Heart right ventricle (tissue), 16 donors: ENCODE measurements at regions not wholly inside any gene's neighbourhood (a gene's known extent, or its start where the extent isn't known, plus 50 kb on each side); places are given as distances from the start of the nearest gene placed in this dataset.

Source experiments
- ATAC-seq, 8 donors: fragments of 200-7000 bp; cut with Tn5 transposase; one replicate each; pipeline ENCODE4 v1.9.1; 2020; ENCODE audit warnings: mild to moderate bottlenecking in 8 of 8, moderate library complexity in 8 of 8, moderate number of reproducible peaks in 1 of 8
- DNase-seq, 2 donors: peaks; one replicate each; pipeline ENCODE4 v3.0.0-alpha.2; 2020
- H3K27ac ChIP-seq, 10 donors: fragments of 200-600 bp; sonication (generic) in 2 of 10; one replicate each; pipeline versions ENCODE4 v1.5.0 to v1.8.0; 2020 to 2022; ENCODE audit warnings: mild to moderate bottlenecking in 3 of 10
- H3K27me3 ChIP-seq, 7 donors: fragments of 200-600 bp; one replicate each; pipeline ENCODE4 v1.8.0; 2021 to 2022; ENCODE audit warnings: mild to moderate bottlenecking in 2 of 7
- H3K36me3 ChIP-seq, 9 donors: fragments of 200-600 bp; sonication (generic) in 1 of 9; one replicate each; pipeline versions ENCODE4 v1.5.0 to v1.8.0; 2020 to 2022; ENCODE audit warnings: mild to moderate bottlenecking in 2 of 9
- H3K4me1 ChIP-seq, 9 donors: fragments of 200-600 bp; sonication (generic) in 1 of 9; one replicate each; pipeline versions ENCODE4 v1.5.0 to v1.8.0; 2020 to 2022; ENCODE audit warnings: mild to moderate bottlenecking in 4 of 9
- H3K4me3 ChIP-seq, 10 donors: fragments of 200-600 bp; sonication (generic) in 2 of 10; one replicate each; pipeline versions ENCODE4 v1.5.0 to v1.8.0; 2020 to 2022; ENCODE audit warnings: mild to moderate bottlenecking in 7 of 10, moderate library complexity in 2 of 10
- H3K9me3 ChIP-seq, 11 donors: fragments of 200-600 bp in 10 of 11; sonication (generic) in 2 of 11; one replicate each; pipeline versions ENCODE4 v1.5.0 to v1.8.0; 2013 to 2022; ENCODE audit warnings: mild to moderate bottlenecking in 2 of 11, control low read depth in 1 of 11, moderate library complexity in 1 of 11
- WGBS, 2 donors: extraction: QIAGEN DNeasy Blood & Tissue Kit; methylation state at CpG; one replicate each; pipeline ENCODE4 v1.1.7; 2013; ENCODE audit warnings: inconsistent platforms in 1 of 2; 5-methylcytosine and 5-hydroxymethylcytosine counted together
- intact Hi-C, 10 donors: fragments of 100-400 bp; cut with DNase I; formaldehyde crosslinking; loops; one replicate each; pipeline versions ENCODE4 v1.11.1 to v1.14.2; 2022
- TF ChIP-seq, protein P1 (sequence below), 9 donors: fragments of 200-600 bp; sonication (generic) in 2 of 9; IDR thresholded peaks; one replicate each; pipeline versions ENCODE4 v1.5.0 to v1.8.0; 2021 to 2022; ENCODE audit warnings: antibody characterized with exemption in 9 of 9, mild to moderate bottlenecking in 5 of 9, moderate library complexity in 1 of 9
- donor health status: Arrhythmogenic right ventricular cardiomyopathy.
- donor health status: ischemic (EF 13 %, LVEDD 7.1; RV severe dilation, severe dysfunction).
- donor health status: healthy with polysubstance abuse.
- donor health status: DM: no; HTN: yes; CAD: no.
- donor health status: DM: no; HTN: no; CAD: no.
- donor health status: ischemic (EF 25% LVEDD 6.9; RV normal size, moderate dysfunction).
- donor health status: ischemic (EF 25% LVEDD 5.7; RV mildly dilated, moderate dysfunction).
- donor health status: healthy.
- donor health status: DM: yes; HTN: yes; CAD: no.
- donor health status: Ischemic cardiomyopathy.
- donor health status: ischemic (EF 35%, LVEDD 5.7; RV mildly dilated, moderate dysfunction).
- donor health status: nonischemic (EF 11% LVEDD 7.7; RV severe dilation, severe dysfunction).
- donor health status: DM: yes; HTN: yes; CAD: no.
- donor health status: PGD.
- donor health status: ischemic (EF 29% LVEDD 5.4; RV normal size, mild dysfunction).
- donor health status: nonischemic (EF 23%, LVEDD 6.1; RV moderate dilation, normal function).

DNA sequence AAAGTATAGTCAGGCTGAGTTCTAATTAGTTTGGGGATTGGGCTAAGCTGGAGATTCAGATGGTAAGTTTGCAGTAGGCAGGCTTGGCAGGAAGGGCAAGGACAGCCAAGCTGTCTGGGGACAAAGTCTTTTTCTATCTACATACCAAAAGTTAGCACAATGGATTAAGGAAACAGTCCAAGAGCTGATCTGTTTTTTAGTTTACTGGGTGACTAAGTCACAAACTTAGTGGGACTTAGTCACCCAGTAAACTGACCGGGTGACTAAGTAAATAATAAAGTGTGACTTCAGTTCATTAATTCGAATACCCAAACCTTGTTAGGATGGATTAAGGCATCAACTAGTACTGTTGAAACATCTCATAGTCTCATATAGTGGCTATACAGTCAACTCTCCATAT lies 1386.0 kb upstream of the CELF4 start:
- no peak overlapping the region for H3K27ac ChIP-seq
- H3K9me3 ChIP-seq: peaks cover 0 to under 1% (median 0%) of the 10 kb centered on the region in 11 donors
- intact Hi-C loops: no loop called here
- ATAC-seq (no peak), DNase-seq (no peak)
- H3K36me3 ChIP-seq: no peaks in the 10 kb centered on the region
- no peaks in the 10 kb centered on the region for H3K4me1 ChIP-seq
- H3K4me3 ChIP-seq: no peak overlapping the region
- TF ChIP-seq, protein P1, sequence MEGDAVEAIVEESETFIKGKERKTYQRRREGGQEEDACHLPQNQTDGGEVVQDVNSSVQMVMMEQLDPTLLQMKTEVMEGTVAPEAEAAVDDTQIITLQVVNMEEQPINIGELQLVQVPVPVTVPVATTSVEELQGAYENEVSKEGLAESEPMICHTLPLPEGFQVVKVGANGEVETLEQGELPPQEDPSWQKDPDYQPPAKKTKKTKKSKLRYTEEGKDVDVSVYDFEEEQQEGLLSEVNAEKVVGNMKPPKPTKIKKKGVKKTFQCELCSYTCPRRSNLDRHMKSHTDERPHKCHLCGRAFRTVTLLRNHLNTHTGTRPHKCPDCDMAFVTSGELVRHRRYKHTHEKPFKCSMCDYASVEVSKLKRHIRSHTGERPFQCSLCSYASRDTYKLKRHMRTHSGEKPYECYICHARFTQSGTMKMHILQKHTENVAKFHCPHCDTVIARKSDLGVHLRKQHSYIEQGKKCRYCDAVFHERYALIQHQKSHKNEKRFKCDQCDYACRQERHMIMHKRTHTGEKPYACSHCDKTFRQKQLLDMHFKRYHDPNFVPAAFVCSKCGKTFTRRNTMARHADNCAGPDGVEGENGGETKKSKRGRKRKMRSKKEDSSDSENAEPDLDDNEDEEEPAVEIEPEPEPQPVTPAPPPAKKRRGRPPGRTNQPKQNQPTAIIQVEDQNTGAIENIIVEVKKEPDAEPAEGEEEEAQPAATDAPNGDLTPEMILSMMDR (IDR thresholded peaks at IDR 0.05): no peak
- 72 to 73% methylated on average over 2 of the region's 2 CpGs for WGBS, 2 donors
- no peaks in the 10 kb centered on the region for H3K27me3 ChIP-seq

DNA sequence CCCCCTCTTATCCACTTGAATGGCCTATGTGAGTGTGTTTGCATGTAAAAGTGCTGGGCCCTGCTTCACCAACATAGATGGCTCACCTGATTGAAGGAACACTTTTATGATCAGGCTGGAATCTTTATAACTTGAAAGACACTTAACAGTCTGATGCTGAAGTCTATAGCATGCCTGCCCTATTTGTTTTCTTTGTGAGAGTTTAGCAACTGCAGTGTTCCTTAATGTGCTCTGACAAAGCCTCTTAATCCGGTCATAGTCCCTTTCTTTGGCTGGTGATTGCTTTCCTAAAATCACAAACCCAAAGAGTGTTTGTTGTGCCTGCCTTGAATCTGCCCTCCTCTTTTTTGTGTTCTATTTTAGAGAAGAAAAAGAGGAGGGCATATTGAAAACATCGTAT lies 1382.8 kb upstream of the CELF4 start:
- intact Hi-C loops: no loop called here
- 78 to 86% methylated on average over 2 of the region's 2 CpGs for whole genome bisulfite sequencing, 2 donors
- H3K4me1 ChIP-seq: no peaks in the 10 kb centered on the region
- no peak overlapping the region for H3K27ac ChIP-seq
- H3K36me3 ChIP-seq: no peaks in the 10 kb centered on the region
- TF ChIP-seq, protein P1 (IDR thresholded peaks at IDR 0.05): no peak
- peaks cover 0 to 21% (median 0%) of the 10 kb centered on the region in 11 donors for H3K9me3 ChIP-seq
- DNase-seq (no peak), ATAC-seq (no peak)
- no peaks in the 10 kb centered on the region for H3K27me3 ChIP-seq
- no peak overlapping the region for H3K4me3 ChIP-seq

DNA sequence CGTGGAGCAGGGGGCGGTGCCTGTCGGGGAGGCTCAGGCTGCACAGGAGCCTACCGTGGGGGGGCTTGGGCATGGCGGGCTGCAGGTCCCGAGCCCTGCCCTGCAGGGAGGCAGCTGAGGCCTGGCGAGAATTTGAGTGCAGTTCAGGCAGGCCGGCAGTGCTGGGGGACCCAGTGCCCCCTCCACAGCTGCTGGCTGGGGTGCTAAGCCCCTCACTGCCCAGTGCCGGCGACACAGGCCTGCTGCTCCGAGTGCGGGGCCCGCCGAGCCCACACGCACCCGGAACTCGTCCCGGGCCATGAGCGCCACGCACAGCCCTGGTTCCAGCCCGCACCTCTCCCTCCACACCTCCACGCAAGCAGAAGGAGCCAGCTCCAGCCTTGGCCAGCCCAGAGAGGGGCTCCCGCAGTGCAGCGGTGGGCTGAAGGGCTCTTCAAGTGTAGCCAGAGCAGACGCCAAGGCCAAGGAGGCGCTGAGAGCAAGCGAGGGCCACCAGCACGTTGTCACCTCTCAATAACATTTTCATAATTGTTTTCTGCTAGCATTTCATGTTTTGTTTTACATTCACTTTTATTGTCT lies 1378.9 kb upstream of the CELF4 start:
- H3K4me1 ChIP-seq: no peaks in the 10 kb centered on the region
- no peak overlapping the region for H3K4me3 ChIP-seq
- H3K27me3 ChIP-seq: no peaks in the 10 kb centered on the region
- no peak overlapping the region for H3K27ac ChIP-seq
- 88 to 89% methylated on average over 28 of the region's 28 CpGs for WGBS, 2 donors
- peaks cover 0 to 45% (median 0%) of the 10 kb centered on the region in 11 donors for H3K9me3 ChIP-seq
- TF ChIP-seq, protein P1 (IDR thresholded peaks at IDR 0.05): no peak
- no peaks in the 10 kb centered on the region for H3K36me3 ChIP-seq
- DNase-seq (no peak), ATAC-seq (no peak)
- intact Hi-C loops: no loop called here

DNA sequence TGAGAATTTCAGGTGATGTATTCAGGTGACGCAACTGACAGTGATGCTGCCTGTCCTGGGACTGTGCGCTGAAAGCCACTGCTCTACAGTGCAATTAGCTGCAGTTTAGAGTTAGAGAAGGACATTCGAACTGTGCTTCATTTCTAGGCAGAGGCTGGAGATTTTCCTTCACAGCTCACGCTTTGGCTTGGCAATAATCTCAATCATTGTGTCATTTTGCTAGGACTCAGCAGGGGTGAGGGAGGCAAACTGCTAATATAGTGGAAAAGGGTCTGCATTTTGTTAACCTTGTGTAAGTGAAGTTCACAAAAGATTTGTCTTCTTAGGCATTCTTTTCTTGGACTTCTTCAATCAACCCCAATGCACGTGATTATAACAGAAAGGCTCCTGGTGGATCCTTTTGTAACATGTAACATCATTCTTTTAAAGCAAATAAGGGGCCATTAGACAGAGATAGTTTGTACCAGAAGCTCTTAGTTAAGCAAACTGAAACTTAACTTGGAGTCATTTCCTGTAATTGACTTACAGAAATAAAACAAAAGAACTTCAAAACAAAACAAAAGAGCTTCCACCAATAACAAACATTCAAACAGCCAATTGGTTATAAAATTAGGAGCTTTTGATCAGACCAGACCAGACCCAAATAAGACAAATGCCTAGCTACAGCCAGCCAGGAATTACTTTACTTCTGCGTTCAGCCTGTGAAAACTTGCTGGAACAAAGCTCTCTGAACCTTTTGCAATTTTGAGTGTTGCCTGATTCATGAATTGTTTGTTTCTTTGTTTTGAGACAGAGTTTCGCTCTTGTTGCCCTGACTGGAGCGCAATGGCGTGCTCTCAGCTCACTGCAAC lies 1376.3 kb upstream of the CELF4 start:
- intact Hi-C loops: no loop called here
- Histone ChIP-seq H3K4me3 (peak overlapping the region in 1 of 10 donors; percentile 13), H3K9me3 (peaks cover 0 to 45% (median 0%) of the 10 kb centered on the region in 11 donors), H3K4me1 (no peaks in the 10 kb centered on the region), H3K27ac (no peak overlapping the region), H3K27me3 (no peaks in the 10 kb centered on the region), H3K36me3 (no peaks in the 10 kb centered on the region)
- ATAC-seq: no peak
- WGBS, 2 donors: 78 to 80% methylated on average over 9 of the region's 9 CpGs
- TF ChIP-seq, protein P1 (IDR thresholded peaks at IDR 0.05): no peak
- no peak for DNase-seq
